ENCODE measurements at regions not wholly inside any gene's neighbourhood (a gene's known extent, or its start where the extent isn't known, plus 50 kb on each side); places are given as distances from the start of the nearest gene placed in this dataset.
"Not testable (repeated sequence)": the region's sequence is repeated elsewhere in the genome, so short reads cannot be mapped to it uniquely, and the experiment has no call there.

DNA sequence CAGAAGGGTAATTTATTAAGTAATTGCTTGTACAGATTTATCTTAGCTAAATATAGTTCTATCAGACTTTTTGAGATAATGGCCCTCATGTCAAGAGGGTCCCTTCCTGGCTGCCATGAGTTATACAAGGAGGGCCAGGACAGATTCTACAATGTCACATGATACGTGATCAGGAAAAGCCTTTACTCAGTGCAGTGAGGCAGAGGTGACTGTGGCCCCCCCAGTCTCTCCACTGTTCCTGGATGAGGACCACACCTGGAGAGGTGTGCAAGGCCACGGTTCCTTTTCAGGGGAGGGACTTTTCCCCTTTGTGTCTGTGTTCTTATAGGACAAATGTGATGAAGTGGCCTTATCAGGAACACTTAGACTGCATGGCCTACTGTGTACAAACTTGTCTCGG lies 54.3 kb upstream of the LRCH1 start:
- H3K79me2 ChIP-seq (ENCODE audit: control insufficient read depth, insufficient read depth, low read length, unreplicated experiment) = no peaks in the 10 kb centered on the region
- H3K27me3 ChIP-seq (ENCODE audit: insufficient read depth, low read length) = no peaks in the 10 kb centered on the region
- no peaks in the 10 kb centered on the region for H3K36me3 ChIP-seq (ENCODE audit: insufficient read depth, low read length)
- H2AFZ ChIP-seq (ENCODE audit: low read length, unreplicated experiment) = no peak overlapping the region
- no peak overlapping the region for H3K4me3 ChIP-seq (ENCODE audit: low read depth, low read length)
- H3K4me1 ChIP-seq (ENCODE audit: control insufficient read depth, insufficient read depth, low read length, unreplicated experiment) = no peaks in the 10 kb centered on the region
- H3K27ac ChIP-seq (ENCODE audit: low read depth, low read length) = no peak overlapping the region

DNA sequence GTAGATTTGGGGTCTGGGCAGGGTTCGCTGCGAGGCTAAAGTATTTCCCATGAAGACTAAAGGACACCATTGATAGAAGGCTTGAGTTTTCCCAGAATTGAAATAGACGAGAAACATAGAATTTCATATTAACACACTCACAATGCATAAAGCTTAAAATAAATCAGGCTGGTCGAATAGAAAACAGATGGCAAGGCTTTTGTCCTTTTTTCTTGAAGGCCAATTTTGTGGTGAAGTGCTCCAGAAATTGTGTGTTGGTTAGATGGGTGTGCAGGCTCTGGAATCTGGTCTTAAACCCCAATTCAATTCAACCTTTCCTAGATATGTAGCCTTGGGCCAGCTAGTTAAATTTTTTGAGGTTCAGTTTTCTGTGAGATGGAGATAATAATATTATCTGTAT lies 56.9 kb upstream of the LRCH1 start:
- H3K27me3 ChIP-seq (ENCODE audit: insufficient read depth, low read length) = no peaks in the 10 kb centered on the region
- H3K4me3 ChIP-seq (ENCODE audit: low read depth, low read length) = no peak overlapping the region
- no peaks in the 10 kb centered on the region for H3K79me2 ChIP-seq (ENCODE audit: control insufficient read depth, insufficient read depth, low read length, unreplicated experiment)
- H2AFZ ChIP-seq (ENCODE audit: low read length, unreplicated experiment) = no peak overlapping the region
- H3K4me1 ChIP-seq (ENCODE audit: control insufficient read depth, insufficient read depth, low read length, unreplicated experiment) = no peaks in the 10 kb centered on the region
- H3K27ac ChIP-seq (ENCODE audit: low read depth, low read length) = no peak overlapping the region
- no peaks in the 10 kb centered on the region for H3K36me3 ChIP-seq (ENCODE audit: insufficient read depth, low read length)

DNA sequence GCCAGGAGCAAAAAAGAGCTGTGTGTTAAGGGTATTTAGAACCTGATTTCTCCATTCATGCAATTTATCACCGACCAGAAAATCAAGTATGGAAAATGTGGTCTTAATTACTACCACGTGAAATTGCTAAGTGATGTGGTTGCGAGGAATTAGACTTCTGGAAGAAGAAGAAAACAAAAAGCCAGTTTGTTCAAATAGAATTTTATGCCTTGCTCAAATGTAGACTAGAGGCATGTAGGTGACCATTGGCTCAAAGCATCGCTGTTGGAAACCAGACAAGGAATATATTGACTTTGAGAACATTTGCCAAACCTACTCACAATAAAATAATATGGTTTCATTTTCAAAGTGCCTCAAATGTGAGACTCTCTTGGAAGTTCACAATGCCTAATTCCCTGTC lies 57.3 kb upstream of the LRCH1 start:
- Histone ChIP-seq H3K4me3 (ENCODE audit: low read depth, low read length) (no peak overlapping the region), H2AFZ (ENCODE audit: low read length, unreplicated experiment) (no peak overlapping the region), H3K79me2 (ENCODE audit: control insufficient read depth, insufficient read depth, low read length, unreplicated experiment) (no peaks in the 10 kb centered on the region), H3K27ac (ENCODE audit: low read depth, low read length) (no peak overlapping the region), H3K36me3 (ENCODE audit: insufficient read depth, low read length) (no peaks in the 10 kb centered on the region), H3K4me1 (ENCODE audit: control insufficient read depth, insufficient read depth, low read length, unreplicated experiment) (peaks cover 2% of the 10 kb centered on the region), H3K27me3 (ENCODE audit: insufficient read depth, low read length) (no peaks in the 10 kb centered on the region)

DNA sequence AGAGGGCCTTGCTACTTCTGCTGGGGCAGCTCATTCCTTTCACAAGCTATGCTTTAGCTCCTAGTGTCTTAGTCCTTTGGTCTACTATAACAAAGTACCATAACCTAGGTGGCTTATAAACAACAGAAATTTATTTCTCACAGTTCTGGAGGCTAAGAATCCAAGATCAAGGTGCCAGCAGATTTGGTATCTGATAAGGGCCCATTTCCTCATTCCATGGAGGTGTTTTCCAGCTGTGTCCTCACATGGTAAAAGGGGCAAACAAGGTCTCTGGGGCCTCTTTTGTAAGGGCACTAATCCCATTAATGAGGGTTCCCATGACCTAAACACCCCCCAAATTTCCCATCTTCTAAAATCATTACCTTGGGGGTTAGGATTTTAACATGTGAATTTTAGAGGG lies 57.9 kb upstream of the LRCH1 start:
- Histone ChIP-seq H2AFZ (ENCODE audit: low read length, unreplicated experiment) (no peak overlapping the region), H3K27me3 (ENCODE audit: insufficient read depth, low read length) (no peaks in the 10 kb centered on the region), H3K27ac (ENCODE audit: low read depth, low read length) (no peak overlapping the region), H3K4me1 (ENCODE audit: control insufficient read depth, insufficient read depth, low read length, unreplicated experiment) (peaks cover 7% of the 10 kb centered on the region), H3K4me3 (ENCODE audit: low read depth, low read length) (no peak overlapping the region), H3K36me3 (ENCODE audit: insufficient read depth, low read length) (no peaks in the 10 kb centered on the region), H3K79me2 (ENCODE audit: control insufficient read depth, insufficient read depth, low read length, unreplicated experiment) (no peaks in the 10 kb centered on the region)

DNA sequence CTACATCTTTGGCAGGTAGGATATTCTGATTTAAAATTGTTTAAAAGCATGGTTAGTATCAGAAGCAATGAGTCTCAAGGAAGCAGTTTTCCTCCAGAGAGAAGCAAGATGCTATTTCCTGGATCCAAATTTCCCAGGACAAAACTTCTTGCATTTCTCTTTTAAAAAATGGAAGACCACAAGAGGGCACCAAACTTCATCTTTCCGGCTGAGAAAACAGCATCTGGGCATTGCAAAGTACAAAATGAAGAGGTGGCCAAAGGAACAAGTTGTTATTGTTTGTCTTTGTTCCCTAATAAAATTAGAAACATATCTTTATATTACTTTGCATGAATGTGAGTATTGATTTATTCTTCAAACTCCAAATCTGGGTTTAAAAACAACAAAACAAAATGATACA lies 60.0 kb upstream of the LRCH1 start:
- peaks cover 18% of the 10 kb centered on the region for H3K4me1 ChIP-seq (ENCODE audit: control insufficient read depth, insufficient read depth, low read length, unreplicated experiment)
- H3K4me3 ChIP-seq (ENCODE audit: low read depth, low read length) = no peak overlapping the region
- H2AFZ ChIP-seq (ENCODE audit: low read length, unreplicated experiment) = no peak overlapping the region
- H3K27ac ChIP-seq (ENCODE audit: low read depth, low read length) = no peak overlapping the region
- H3K27me3 ChIP-seq (ENCODE audit: insufficient read depth, low read length) = no peaks in the 10 kb centered on the region
- H3K36me3 ChIP-seq (ENCODE audit: insufficient read depth, low read length) = no peaks in the 10 kb centered on the region
- H3K79me2 ChIP-seq (ENCODE audit: control insufficient read depth, insufficient read depth, low read length, unreplicated experiment) = no peaks in the 10 kb centered on the region

DNA sequence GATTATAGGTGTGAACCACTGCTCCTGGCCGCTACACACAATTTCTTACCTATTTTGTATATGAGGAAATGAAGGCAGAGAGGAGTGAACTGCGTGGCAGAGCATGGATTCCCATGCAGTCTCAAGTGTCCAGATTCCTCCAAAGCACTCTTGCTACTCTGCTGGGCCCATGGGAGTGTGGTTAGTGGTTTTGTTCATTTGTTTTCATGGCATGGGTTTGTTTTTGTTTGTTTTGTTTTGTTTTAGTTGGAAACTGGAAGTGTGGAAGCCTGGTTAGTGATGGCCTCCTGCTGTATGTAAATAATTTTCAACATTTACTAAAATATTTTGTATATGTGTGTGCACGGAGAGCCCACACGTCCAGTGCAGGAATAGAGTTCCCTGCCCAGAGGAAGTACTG lies 61.3 kb upstream of the LRCH1 start:
- no peaks in the 10 kb centered on the region for H3K27me3 ChIP-seq (ENCODE audit: insufficient read depth, low read length)
- no peak overlapping the region for H3K27ac ChIP-seq (ENCODE audit: low read depth, low read length)
- H3K36me3 ChIP-seq (ENCODE audit: insufficient read depth, low read length) = no peaks in the 10 kb centered on the region
- no peak overlapping the region for H3K4me3 ChIP-seq (ENCODE audit: low read depth, low read length)
- no peaks in the 10 kb centered on the region for H3K79me2 ChIP-seq (ENCODE audit: control insufficient read depth, insufficient read depth, low read length, unreplicated experiment)
- H3K4me1 ChIP-seq (ENCODE audit: control insufficient read depth, insufficient read depth, low read length, unreplicated experiment) = peaks cover 18% of the 10 kb centered on the region
- no peak overlapping the region for H2AFZ ChIP-seq (ENCODE audit: low read length, unreplicated experiment)

DNA sequence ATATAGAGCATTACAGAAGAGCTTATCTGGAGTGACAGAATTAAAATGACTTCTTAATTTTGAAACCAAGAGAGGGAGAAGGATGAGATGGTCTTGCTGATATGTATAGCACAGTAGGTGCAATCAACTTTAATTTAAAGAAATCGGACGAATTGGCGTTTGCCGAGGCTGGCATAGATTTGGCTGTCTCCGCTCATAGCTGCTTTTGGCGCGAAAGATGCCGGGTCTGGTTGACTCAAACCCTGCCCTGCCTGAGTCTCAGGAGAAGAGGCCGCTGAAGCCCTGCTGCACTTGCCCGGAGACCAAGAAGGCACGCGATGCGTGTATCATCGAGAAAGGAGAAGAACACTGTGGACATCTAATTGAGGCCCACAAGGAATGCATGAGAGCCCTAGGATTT lies 62.3 kb upstream of the LRCH1 start:
- H3K4me3 ChIP-seq (ENCODE audit: low read depth, low read length); H3K27ac ChIP-seq (ENCODE audit: low read depth, low read length); H2AFZ ChIP-seq (ENCODE audit: low read length, unreplicated experiment); H3K27me3 ChIP-seq (ENCODE audit: insufficient read depth, low read length); H3K79me2 ChIP-seq (ENCODE audit: control insufficient read depth, insufficient read depth, low read length, unreplicated experiment); H3K36me3 ChIP-seq (ENCODE audit: insufficient read depth, low read length): not testable (repeated sequence)
- H3K4me1 ChIP-seq (ENCODE audit: control insufficient read depth, insufficient read depth, low read length, unreplicated experiment) = peaks cover 18% of the 10 kb centered on the region

DNA sequence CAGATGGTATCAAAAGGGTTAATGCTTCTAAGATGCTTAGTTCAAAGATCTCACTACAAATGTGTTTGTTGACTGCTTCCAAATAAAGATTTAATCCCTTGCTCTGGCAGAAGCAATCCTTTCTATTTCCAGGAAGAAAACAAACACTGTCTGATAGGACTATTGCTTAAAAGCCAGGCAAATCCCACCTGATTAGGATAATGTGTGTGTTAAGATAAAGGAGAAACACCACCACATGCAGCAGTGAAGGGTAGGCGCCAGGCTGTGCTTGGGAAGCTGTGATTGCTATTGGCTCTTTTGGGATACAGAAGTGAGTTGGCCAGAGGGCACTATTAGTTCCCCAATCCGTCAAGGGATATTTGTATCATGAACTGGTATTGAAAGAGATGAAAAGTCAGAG lies 62.8 kb upstream of the LRCH1 start:
- Histone ChIP-seq H2AFZ (ENCODE audit: low read length, unreplicated experiment) (peak overlapping the region; percentile 17), H3K27me3 (ENCODE audit: insufficient read depth, low read length) (no peaks in the 10 kb centered on the region), H3K36me3 (ENCODE audit: insufficient read depth, low read length) (no peaks in the 10 kb centered on the region), H3K4me3 (ENCODE audit: low read depth, low read length) (peak overlapping the region; percentile 51), H3K79me2 (ENCODE audit: control insufficient read depth, insufficient read depth, low read length, unreplicated experiment) (no peaks in the 10 kb centered on the region), H3K4me1 (ENCODE audit: control insufficient read depth, insufficient read depth, low read length, unreplicated experiment) (peaks cover 18% of the 10 kb centered on the region), H3K27ac (ENCODE audit: low read depth, low read length) (peak overlapping the region; percentile 76)

DNA sequence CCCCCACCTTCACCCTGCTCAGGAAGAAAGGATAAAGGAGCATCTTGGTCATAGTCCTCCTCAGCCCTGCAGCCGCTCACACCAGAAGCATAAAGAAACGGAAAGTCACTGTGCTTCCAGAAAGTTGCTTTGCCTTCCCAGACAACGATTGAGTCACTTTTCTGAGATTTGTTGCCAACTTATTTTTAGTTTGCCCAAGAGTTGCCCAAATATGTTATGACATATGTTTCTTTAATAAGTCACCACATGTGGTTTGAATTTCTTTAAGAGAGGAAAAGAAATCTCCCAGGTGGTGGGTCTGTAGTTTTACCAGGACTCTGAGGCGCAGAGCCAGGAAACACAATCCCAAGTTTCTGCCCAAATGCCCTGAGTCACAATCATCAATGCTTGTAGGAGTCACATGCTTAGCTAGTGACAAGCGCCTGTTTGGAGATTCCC lies 63.4 kb upstream of the LRCH1 start:
- peak overlapping the region; percentile 51 for H3K4me3 ChIP-seq (ENCODE audit: low read depth, low read length)
- peak overlapping the region; percentile 17 for H2AFZ ChIP-seq (ENCODE audit: low read length, unreplicated experiment)
- peak overlapping the region; percentile 76 for H3K27ac ChIP-seq (ENCODE audit: low read depth, low read length)
- H3K4me1 ChIP-seq (ENCODE audit: control insufficient read depth, insufficient read depth, low read length, unreplicated experiment) = peaks cover 18% of the 10 kb centered on the region
- no peaks in the 10 kb centered on the region for H3K36me3 ChIP-seq (ENCODE audit: insufficient read depth, low read length)
- no peaks in the 10 kb centered on the region for H3K27me3 ChIP-seq (ENCODE audit: insufficient read depth, low read length)
- H3K79me2 ChIP-seq (ENCODE audit: control insufficient read depth, insufficient read depth, low read length, unreplicated experiment) = no peaks in the 10 kb centered on the region

DNA sequence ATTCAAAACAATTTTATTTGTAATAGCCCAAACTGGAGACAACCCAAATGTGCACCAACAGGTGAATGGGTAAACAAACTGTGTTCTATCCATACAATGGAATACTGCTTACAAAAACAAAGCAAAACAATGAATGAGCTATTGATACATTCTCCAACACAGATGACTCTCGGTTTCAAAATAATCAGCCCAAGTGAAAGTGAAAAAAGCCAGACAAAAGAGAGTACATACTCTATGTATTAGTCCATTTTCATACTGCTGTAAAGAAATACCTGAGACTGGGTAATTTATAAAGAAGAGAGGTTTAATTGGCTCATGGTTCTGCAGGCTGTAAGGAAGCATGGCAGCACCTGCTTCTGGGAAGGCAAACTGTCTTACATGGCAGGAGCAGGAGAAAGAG lies 65.2 kb upstream of the LRCH1 start:
- H2AFZ ChIP-seq (ENCODE audit: low read length, unreplicated experiment) = no peak overlapping the region
- H3K27me3 ChIP-seq (ENCODE audit: insufficient read depth, low read length) = no peaks in the 10 kb centered on the region
- no peaks in the 10 kb centered on the region for H3K36me3 ChIP-seq (ENCODE audit: insufficient read depth, low read length)
- no peak overlapping the region for H3K27ac ChIP-seq (ENCODE audit: low read depth, low read length)
- no peaks in the 10 kb centered on the region for H3K79me2 ChIP-seq (ENCODE audit: control insufficient read depth, insufficient read depth, low read length, unreplicated experiment)
- no peak overlapping the region for H3K4me3 ChIP-seq (ENCODE audit: low read depth, low read length)
- peaks cover 18% of the 10 kb centered on the region for H3K4me1 ChIP-seq (ENCODE audit: control insufficient read depth, insufficient read depth, low read length, unreplicated experiment)

DNA sequence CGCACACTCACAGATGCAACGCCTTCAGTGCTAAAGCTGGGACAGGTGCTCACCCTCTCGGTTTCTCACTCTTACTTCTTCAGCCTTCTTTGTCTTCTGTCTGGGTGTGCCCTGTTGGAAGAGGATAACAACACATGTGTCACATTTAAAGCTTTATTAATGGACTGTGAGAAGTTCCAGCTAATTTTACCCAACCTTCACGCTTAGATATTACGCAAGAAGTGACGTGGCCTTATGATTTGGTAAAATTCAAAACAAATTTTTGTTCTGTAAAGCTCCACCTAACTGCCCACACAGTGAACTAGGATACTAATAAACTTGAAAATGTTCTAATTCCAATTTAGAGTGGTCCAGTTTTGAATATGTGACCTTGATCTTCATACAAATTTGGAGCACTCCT lies 66.7 kb upstream of the LRCH1 start:
- no peaks in the 10 kb centered on the region for H3K36me3 ChIP-seq (ENCODE audit: insufficient read depth, low read length)
- no peaks in the 10 kb centered on the region for H3K79me2 ChIP-seq (ENCODE audit: control insufficient read depth, insufficient read depth, low read length, unreplicated experiment)
- no peak overlapping the region for H3K4me3 ChIP-seq (ENCODE audit: low read depth, low read length)
- no peak overlapping the region for H3K27ac ChIP-seq (ENCODE audit: low read depth, low read length)
- peaks cover 18% of the 10 kb centered on the region for H3K4me1 ChIP-seq (ENCODE audit: control insufficient read depth, insufficient read depth, low read length, unreplicated experiment)
- H2AFZ ChIP-seq (ENCODE audit: low read length, unreplicated experiment) = no peak overlapping the region
- no peaks in the 10 kb centered on the region for H3K27me3 ChIP-seq (ENCODE audit: insufficient read depth, low read length)

DNA sequence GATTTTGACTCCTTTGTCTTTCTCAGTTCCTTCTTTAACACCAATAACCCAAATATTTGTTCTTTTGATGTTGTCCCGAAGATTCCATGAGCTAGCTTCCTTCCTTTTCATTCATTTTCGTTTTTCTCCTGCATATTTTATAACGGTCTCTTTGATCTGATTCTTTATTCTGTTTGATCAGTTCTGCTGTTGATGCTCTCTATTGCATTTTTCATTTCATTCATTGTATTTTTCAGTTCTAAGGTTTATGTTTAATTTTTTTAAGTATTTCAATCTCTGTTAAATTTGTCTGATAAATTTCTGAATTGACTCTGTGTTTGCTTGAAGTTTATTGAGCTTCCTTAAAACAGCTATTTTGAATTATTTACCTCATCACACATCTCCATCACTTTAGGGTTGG lies 68.4 kb upstream of the LRCH1 start:
- no peak overlapping the region for H2AFZ ChIP-seq (ENCODE audit: low read length, unreplicated experiment)
- H3K27ac ChIP-seq (ENCODE audit: low read depth, low read length) = no peak overlapping the region
- no peaks in the 10 kb centered on the region for H3K79me2 ChIP-seq (ENCODE audit: control insufficient read depth, insufficient read depth, low read length, unreplicated experiment)
- H3K4me1 ChIP-seq (ENCODE audit: control insufficient read depth, insufficient read depth, low read length, unreplicated experiment) = peaks cover 8% of the 10 kb centered on the region
- no peaks in the 10 kb centered on the region for H3K36me3 ChIP-seq (ENCODE audit: insufficient read depth, low read length)
- no peaks in the 10 kb centered on the region for H3K27me3 ChIP-seq (ENCODE audit: insufficient read depth, low read length)
- no peak overlapping the region for H3K4me3 ChIP-seq (ENCODE audit: low read depth, low read length)

Measured in ACC112 (cell line).